Skeletal muscle cell (primary cell): ENCODE measurements at regions not wholly inside any gene's neighbourhood (a gene's known extent, or its start where the extent isn't known, plus 50 kb on each side); places are given as distances from the start of the nearest gene placed in this dataset.

Experiments used
- DNase-seq: peaks from one replicate; pipeline ENCODE4 v3.0.0-alpha.2; 2010; ENCODE audit warnings: low read depth
- H3K4me3 ChIP-seq: 2 replicates; pipeline ENCODE4 v1.5.1; 2011; ENCODE audit warnings: low read depth, mild to moderate bottlenecking, control low read depth, low read length, moderate library complexity

GRCh38 chr22:47345025-47345424 is 582.6 kb downstream of the TBC1D22A start:
- DNase-seq, result no peak
- H3K4me3 ChIP-seq, result no peak overlapping the region

- H3K4me3 ChIP-seq, result no peak overlapping the region
- DNase-seq, result no peak
Measured at GRCh38 chr22:47344414-47344813, 582.0 kb downstream of the TBC1D22A start.

GRCh38 chr22:47343611-47344010 is 581.2 kb downstream of the TBC1D22A start:
- no peak for DNase-seq
- no peak overlapping the region for H3K4me3 ChIP-seq

- DNase-seq, result no peak
Measured at GRCh38 chr22:47342446-47342845, 580.0 kb downstream of the TBC1D22A start.

GRCh38 chr22:47341464-47341863 is 579.0 kb downstream of the TBC1D22A start:
- H3K4me3 ChIP-seq, result no peak overlapping the region
- DNase-seq, result no peak

More at GRCh38 chr22:47342446-47342845, 580.0 kb downstream of the TBC1D22A start:
- no peak overlapping the region for H3K4me3 ChIP-seq

GRCh38 chr22:47340851-47341436 is 578.5 kb downstream of the TBC1D22A start:
- no peak for DNase-seq
- H3K4me3 ChIP-seq, result no peak overlapping the region

GRCh38 chr22:47337161-47337621 is 574.7 kb downstream of the TBC1D22A start:
- peak; percentile 27 for DNase-seq
- H3K4me3 ChIP-seq, result no peak overlapping the region

GRCh38 chr22:47335958-47336357 is 573.5 kb downstream of the TBC1D22A start:
- H3K4me3 ChIP-seq, result no peak overlapping the region
- no peak for DNase-seq

GRCh38 chr22:47335460-47335859 is 573.0 kb downstream of the TBC1D22A start:
- no peak overlapping the region for H3K4me3 ChIP-seq
- no peak for DNase-seq

GRCh38 chr22:47334601-47335000 is 572.2 kb downstream of the TBC1D22A start:
- no peak overlapping the region for H3K4me3 ChIP-seq
- no peak for DNase-seq

- no peak overlapping the region for H3K4me3 ChIP-seq
- DNase-seq, result no peak
Measured at GRCh38 chr22:47333625-47334024, 571.2 kb downstream of the TBC1D22A start.

- DNase-seq, result no peak
- H3K4me3 ChIP-seq, result no peak overlapping the region
Measured at GRCh38 chr22:47332246-47332980, 570.0 kb downstream of the TBC1D22A start.

GRCh38 chr22:47331750-47332149 is 569.3 kb downstream of the TBC1D22A start:
- no peak for DNase-seq
- H3K4me3 ChIP-seq, result no peak overlapping the region

GRCh38 chr22:47329727-47330650 is 567.5 kb downstream of the TBC1D22A start:
- no peak overlapping the region for H3K4me3 ChIP-seq
- DNase-seq, result no peak

GRCh38 chr22:47328550-47329243 is 566.2 kb downstream of the TBC1D22A start:
- peak; percentile 88 for DNase-seq
- no peak overlapping the region for H3K4me3 ChIP-seq

GRCh38 chr22:47327241-47327640 is 564.8 kb downstream of the TBC1D22A start:
- no peak overlapping the region for H3K4me3 ChIP-seq
- no peak for DNase-seq

- H3K4me3 ChIP-seq, result no peak overlapping the region
- no peak for DNase-seq
Measured at GRCh38 chr22:47325249-47325648, 562.8 kb downstream of the TBC1D22A start.

- no peak for DNase-seq
- H3K4me3 ChIP-seq, result no peak overlapping the region
Measured at GRCh38 chr22:47324435-47324990, 562.1 kb downstream of the TBC1D22A start.

- DNase-seq, result no peak
Measured at GRCh38 chr22:47323518-47323917, 561.1 kb downstream of the TBC1D22A start.

More at GRCh38 chr22:47323518-47323917, 561.1 kb downstream of the TBC1D22A start:
- no peak overlapping the region for H3K4me3 ChIP-seq
